T-helper 1 cell treated with Interleukin-12 subunit alpha and Interleukin-12 subunit beta and Interleukin-4 antibody, amounts not matched to agents 30 μg/mL and 1 μg/mL, for 36 hours (primary cell): ENCODE measurements at regions not wholly inside any gene's neighbourhood (a gene's known extent, or its start where the extent isn't known, plus 50 kb on each side); places are given as distances from the start of the nearest gene placed in this dataset.
"Not testable (repeated sequence)": the region's sequence is repeated elsewhere in the genome, so short reads cannot be mapped to it uniquely, and the experiment has no call there.

Experiments used
- H3K27ac Mint-ChIP-seq: one replicate; pipeline ENCODE4 v1.8.0; 2021; ENCODE audit warnings: mild to moderate bottlenecking, mixed read lengths
- H3K27me3 Mint-ChIP-seq: one replicate; pipeline ENCODE4 v1.8.0; 2021; ENCODE audit warnings: low read depth, mixed read lengths
- H3K36me3 Mint-ChIP-seq: one replicate; pipeline ENCODE4 v1.8.0; 2021; ENCODE audit warnings: low read depth, mixed read lengths
- H3K4me1 Mint-ChIP-seq: one replicate; pipeline ENCODE4 v1.8.0; 2021; ENCODE audit warnings: low read depth, mixed read lengths
- H3K4me3 Mint-ChIP-seq: one replicate; pipeline ENCODE4 v1.8.0; 2021; ENCODE audit warnings: mild to moderate bottlenecking, moderate library complexity, mixed read lengths
- H3K9me3 Mint-ChIP-seq: one replicate; pipeline ENCODE4 v1.8.0; 2021; ENCODE audit warnings: mixed read lengths

- no peak overlapping the region for H3K27ac Mint-ChIP-seq
- H3K4me1 Mint-ChIP-seq, result no peaks in the 10 kb centered on the region
- H3K4me3 Mint-ChIP-seq, result no peak overlapping the region
- no peaks in the 10 kb centered on the region for H3K9me3 Mint-ChIP-seq
- no peaks in the 10 kb centered on the region for H3K27me3 Mint-ChIP-seq
- no peaks in the 10 kb centered on the region for H3K36me3 Mint-ChIP-seq
These were observed 245.4 kb upstream of the SLITRK1 start for GRCh38 chr13:84127597-84128128.

DNA sequence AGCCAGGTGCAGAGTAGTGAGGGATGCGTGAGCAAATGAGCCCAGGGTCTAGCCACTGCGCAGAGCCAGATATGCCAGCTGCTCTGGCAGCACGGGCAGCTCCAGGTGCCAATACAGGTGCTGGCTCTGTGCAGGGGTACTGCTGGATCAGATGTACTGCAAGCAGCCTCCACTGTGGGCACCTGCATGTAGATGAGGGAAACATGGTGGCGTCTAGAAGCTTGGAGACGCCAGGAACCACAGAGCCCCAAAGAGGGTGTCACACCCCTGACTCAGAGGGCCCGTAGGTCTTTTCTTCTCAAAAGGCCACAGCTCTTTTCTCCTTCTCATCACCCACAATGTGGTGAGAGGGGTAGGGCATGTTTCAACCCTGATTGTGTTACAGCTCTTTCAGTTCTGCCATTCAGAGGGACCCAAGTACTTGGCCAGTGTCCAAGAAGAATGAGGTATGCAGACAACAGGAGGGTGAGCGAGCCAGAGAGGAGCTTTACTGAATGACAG, 244.4 kb upstream of the SLITRK1 start:
- Mint-ChIP-seq H3K27me3 (no peaks in the 10 kb centered on the region), H3K4me1 (no peaks in the 10 kb centered on the region), H3K4me3 (no peak overlapping the region), H3K27ac (no peak overlapping the region), H3K9me3 (no peaks in the 10 kb centered on the region), H3K36me3 (no peaks in the 10 kb centered on the region)

DNA sequence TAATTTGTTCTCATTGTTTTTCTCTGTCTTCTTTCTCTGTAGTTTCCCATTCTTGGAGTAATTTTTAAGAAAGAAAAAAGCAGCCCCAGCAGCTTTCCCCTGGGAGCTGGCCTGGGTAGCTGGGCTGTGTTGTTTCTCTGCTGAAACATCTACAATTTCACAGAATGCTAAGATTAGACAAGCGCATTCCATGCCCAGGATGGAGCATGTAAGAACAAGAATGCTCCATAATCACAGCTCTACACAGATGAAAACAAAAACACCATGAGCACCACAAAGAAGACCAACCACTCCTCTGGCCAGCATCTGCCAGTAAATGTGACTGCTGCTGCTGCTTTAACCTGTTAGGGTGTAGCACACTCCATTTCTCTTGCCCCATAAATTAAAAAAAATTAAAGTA, 239.2 kb upstream of the SLITRK1 start:
- Mint-ChIP-seq H3K4me1 (no peaks in the 10 kb centered on the region), H3K36me3 (no peaks in the 10 kb centered on the region), H3K27me3 (peaks cover 5% of the 10 kb centered on the region), H3K27ac (no peak overlapping the region), H3K4me3 (no peak overlapping the region), H3K9me3 (no peaks in the 10 kb centered on the region)

DNA sequence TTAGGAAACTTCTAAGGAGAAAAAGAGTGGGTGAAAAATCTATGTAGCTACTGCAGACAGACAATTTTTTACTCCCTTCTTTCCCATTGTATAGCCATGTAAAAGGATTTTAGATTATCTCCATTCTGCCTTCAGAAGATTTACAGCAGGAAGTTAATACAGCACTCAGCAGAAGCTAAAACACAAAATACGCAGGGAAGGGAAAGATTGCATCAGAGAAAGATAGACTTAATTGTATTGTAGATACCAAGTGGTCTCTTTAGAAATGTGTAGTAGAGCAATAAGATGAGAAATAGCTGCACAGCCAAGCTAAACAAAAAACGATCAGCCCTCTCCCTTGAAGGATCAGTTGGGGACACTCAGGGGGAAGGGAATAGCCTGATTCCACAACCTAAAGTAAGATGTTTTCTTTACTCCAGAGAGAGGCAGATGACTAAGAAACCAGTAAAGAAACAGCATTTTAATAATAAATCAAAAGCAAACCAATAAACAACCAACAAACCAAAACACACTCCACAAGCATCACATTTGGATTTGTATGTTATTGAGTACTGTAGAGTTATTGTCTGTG, 236.7 kb upstream of the SLITRK1 start:
- Mint-ChIP-seq H3K27ac (no peak overlapping the region), H3K27me3 (peaks cover 5% of the 10 kb centered on the region), H3K4me3 (no peak overlapping the region), H3K4me1 (no peaks in the 10 kb centered on the region), H3K36me3 (no peaks in the 10 kb centered on the region), H3K9me3 (no peaks in the 10 kb centered on the region)

- no peaks in the 10 kb centered on the region for H3K9me3 Mint-ChIP-seq
- H3K4me1 Mint-ChIP-seq, result no peaks in the 10 kb centered on the region
- no peak overlapping the region for H3K27ac Mint-ChIP-seq
- H3K27me3 Mint-ChIP-seq, result no peaks in the 10 kb centered on the region
- no peaks in the 10 kb centered on the region for H3K36me3 Mint-ChIP-seq
- H3K4me3 Mint-ChIP-seq, result no peak overlapping the region
These were observed 216.0 kb upstream of the SLITRK1 start for GRCh38 chr13:84098273-84098672.

DNA sequence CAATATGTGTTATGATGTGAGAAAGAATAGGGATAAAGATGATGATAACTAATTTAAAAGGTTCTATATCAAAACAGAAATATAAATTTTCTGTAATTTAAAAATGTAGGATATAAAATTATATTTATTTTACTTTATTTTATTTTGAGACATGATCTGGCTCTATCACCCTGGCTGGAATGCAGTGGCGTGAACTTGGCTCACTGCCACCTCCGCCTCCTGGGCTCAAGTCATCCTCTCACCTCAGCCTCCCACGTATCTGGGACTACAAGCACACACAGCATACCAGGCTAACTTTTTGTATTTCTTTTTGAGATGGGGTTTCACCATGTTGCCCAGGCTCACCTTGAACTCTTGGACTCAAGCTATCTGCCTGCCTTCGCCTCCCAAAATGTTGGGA, 214.9 kb upstream of the SLITRK1 start:
- Mint-ChIP-seq H3K4me1 (no peaks in the 10 kb centered on the region), H3K27me3 (no peaks in the 10 kb centered on the region), H3K36me3 (no peaks in the 10 kb centered on the region), H3K27ac (no peak overlapping the region), H3K9me3 (no peaks in the 10 kb centered on the region), H3K4me3 (no peak overlapping the region)

GRCh38 chr13:84096216-84096615, 213.9 kb upstream of the SLITRK1 start:
- Mint-ChIP-seq H3K27ac (no peak overlapping the region), H3K36me3 (no peaks in the 10 kb centered on the region), H3K9me3 (no peaks in the 10 kb centered on the region), H3K4me3 (no peak overlapping the region), H3K27me3 (no peaks in the 10 kb centered on the region), H3K4me1 (no peaks in the 10 kb centered on the region)

- Mint-ChIP-seq H3K4me1 (no peaks in the 10 kb centered on the region), H3K36me3 (no peaks in the 10 kb centered on the region), H3K9me3 (peaks cover 10% of the 10 kb centered on the region), H3K27me3 (no peaks in the 10 kb centered on the region), H3K4me3 (no peak overlapping the region), H3K27ac (no peak overlapping the region)
These were observed 206.7 kb upstream of the SLITRK1 start for GRCh38 chr13:84088996-84089395.

- H3K36me3 Mint-ChIP-seq, result no peaks in the 10 kb centered on the region
- H3K27me3 Mint-ChIP-seq, result no peaks in the 10 kb centered on the region
- H3K9me3 Mint-ChIP-seq, result peaks cover 10% of the 10 kb centered on the region
- H3K4me1 Mint-ChIP-seq, result no peaks in the 10 kb centered on the region
- no peak overlapping the region for H3K4me3 Mint-ChIP-seq
- no peak overlapping the region for H3K27ac Mint-ChIP-seq
These were observed 204.5 kb upstream of the SLITRK1 start for GRCh38 chr13:84086847-84087162.

- H3K27me3 Mint-ChIP-seq, H3K9me3 Mint-ChIP-seq, H3K36me3 Mint-ChIP-seq, H3K4me1 Mint-ChIP-seq, H3K4me3 Mint-ChIP-seq, H3K27ac Mint-ChIP-seq: not testable (repeated sequence)
These were observed 204.0 kb upstream of the SLITRK1 start for GRCh38 chr13:84086098-84086846.

- peaks cover 8% of the 10 kb centered on the region for H3K9me3 Mint-ChIP-seq
- no peak overlapping the region for H3K27ac Mint-ChIP-seq
- no peaks in the 10 kb centered on the region for H3K36me3 Mint-ChIP-seq
- H3K27me3 Mint-ChIP-seq, result no peaks in the 10 kb centered on the region
- no peaks in the 10 kb centered on the region for H3K4me1 Mint-ChIP-seq
- H3K4me3 Mint-ChIP-seq, result no peak overlapping the region
These were observed 200.2 kb upstream of the SLITRK1 start for GRCh38 chr13:84082462-84082861.

DNA sequence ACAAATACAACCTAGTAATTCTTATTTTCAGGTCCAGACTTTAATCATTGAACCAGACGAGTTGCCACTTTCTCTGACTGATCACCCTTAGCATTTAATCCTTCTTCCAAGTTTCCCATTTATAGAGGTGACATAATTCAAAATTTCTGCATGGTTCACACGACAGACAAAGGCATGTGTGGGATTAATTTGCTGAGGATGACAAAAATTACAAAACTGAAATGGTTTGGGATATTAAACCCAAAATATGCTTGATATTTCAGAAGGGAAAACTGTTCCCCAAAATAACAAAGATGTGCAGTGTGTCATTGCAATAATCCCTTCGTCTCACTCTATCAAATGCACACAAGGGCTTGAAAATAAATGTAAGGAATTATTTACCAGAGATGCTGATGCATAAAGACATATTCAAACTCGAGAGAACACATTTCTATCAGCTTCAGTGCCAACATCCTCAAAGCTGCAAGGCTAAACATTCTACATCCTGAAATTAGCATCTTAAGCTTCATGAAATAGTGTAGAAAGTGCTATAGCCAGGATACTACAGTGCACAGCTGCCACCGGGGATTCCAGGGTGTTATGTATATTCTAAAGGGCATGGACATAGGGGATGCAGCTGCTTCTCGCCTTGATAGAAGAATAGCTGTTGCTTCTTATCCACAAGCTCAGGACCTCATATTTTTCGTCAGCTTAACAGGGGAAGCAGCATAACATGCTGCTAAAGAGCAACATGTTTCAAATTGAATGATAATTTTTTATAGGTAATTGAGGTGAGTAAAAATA, 198.7 kb upstream of the SLITRK1 start:
- H3K4me3 Mint-ChIP-seq, result no peak overlapping the region

GRCh38 chr13:84077271-84077670, 195.0 kb upstream of the SLITRK1 start:
- H3K9me3 Mint-ChIP-seq, result no peaks in the 10 kb centered on the region
- H3K4me3 Mint-ChIP-seq, result no peak overlapping the region
- no peaks in the 10 kb centered on the region for H3K4me1 Mint-ChIP-seq
- H3K27me3 Mint-ChIP-seq, result no peaks in the 10 kb centered on the region
- no peaks in the 10 kb centered on the region for H3K36me3 Mint-ChIP-seq
- H3K27ac Mint-ChIP-seq, result no peak overlapping the region

More for the DNA sequence above, 198.7 kb upstream of the SLITRK1 start:
- Mint-ChIP-seq H3K27me3 (no peaks in the 10 kb centered on the region), H3K36me3 (no peaks in the 10 kb centered on the region), H3K27ac (no peak overlapping the region), H3K9me3 (peaks cover 3% of the 10 kb centered on the region), H3K4me1 (no peaks in the 10 kb centered on the region)

DNA sequence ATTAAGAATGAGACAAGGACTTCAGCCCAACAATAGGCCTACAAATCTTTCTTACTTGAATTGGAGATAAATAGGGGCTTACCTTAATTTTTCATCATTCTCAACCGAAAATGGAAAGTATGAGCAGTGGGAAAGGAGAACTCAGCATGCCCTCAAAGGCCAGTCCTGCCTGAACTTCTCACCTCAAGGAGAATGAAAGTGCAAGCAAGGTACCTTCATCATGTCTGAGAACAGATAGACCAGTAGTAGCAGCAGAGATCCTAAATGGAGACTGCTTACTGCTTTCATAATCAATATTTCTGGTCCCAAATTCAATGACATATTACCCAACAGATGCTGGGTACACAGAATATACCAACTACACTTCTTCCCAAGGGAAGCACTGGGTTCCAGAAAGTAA, 194.0 kb upstream of the SLITRK1 start:
- Mint-ChIP-seq H3K27ac (no peak overlapping the region), H3K9me3 (no peaks in the 10 kb centered on the region), H3K27me3 (no peaks in the 10 kb centered on the region), H3K4me3 (no peak overlapping the region), H3K36me3 (no peaks in the 10 kb centered on the region), H3K4me1 (no peaks in the 10 kb centered on the region)

GRCh38 chr13:84050536-84050935, 168.3 kb upstream of the SLITRK1 start:
- H3K4me3 Mint-ChIP-seq, result no peak overlapping the region
- no peaks in the 10 kb centered on the region for H3K36me3 Mint-ChIP-seq
- H3K9me3 Mint-ChIP-seq, result no peaks in the 10 kb centered on the region
- H3K4me1 Mint-ChIP-seq, result no peaks in the 10 kb centered on the region
- no peaks in the 10 kb centered on the region for H3K27me3 Mint-ChIP-seq
- no peak overlapping the region for H3K27ac Mint-ChIP-seq
